OCI-LY7 (cell line): ENCODE measurements at regions not wholly inside any gene's neighbourhood (a gene's known extent, or its start where the extent isn't known, plus 50 kb on each side); places are given as distances from the start of the nearest gene placed in this dataset.

Experiments
- BruUV-seq: library from RNA; stranded (reverse); fragments of 400-500 nt; replicated peaks from 2 replicates; lab custom pipeline; 2021; lab: Mats Ljungman, UMichigan
- CTCF ChIA-PET: fragments of 300-600 bp; sonication (Branson Sonifier 250); formaldehyde crosslinking; loops from one replicate; lab custom pipeline; 2022; ENCODE audit warnings: antibody characterized with exemption; ENCODE audit not compliant: unreplicated experiment; lab: Charles Lee
- POLR2A ChIA-PET: fragments of 300-600 bp; sonication (Branson Sonifier 250); formaldehyde crosslinking; loops from one replicate; lab custom pipeline; 2022; ENCODE audit warnings: antibody characterized with exemption; lab: Charles Lee
- DNase-seq: peaks from one replicate; pipeline ENCODE4 v3.0.0-alpha.2; 2015; ENCODE audit warnings: low spot score
- H2AFZ ChIP-seq: fragments of 200-600 bp; sonication (generic), shearing (Covaris generic); 2 replicates; pipeline ENCODE4 v1.6.1; 2014; ENCODE audit warnings: mild to moderate bottlenecking, antibody characterized with exemption, low read length, moderate library complexity
- H3K27ac ChIP-seq: fragments of 200-600 bp; sonication (generic); 2 replicates; pipeline ENCODE4 v1.5.1; 2014; ENCODE audit warnings: mixed run types, low read depth, mild to moderate bottlenecking, moderate library complexity, low read length, inconsistent platforms; ENCODE audit not compliant: poor library complexity, severe bottlenecking
- H3K36me3 ChIP-seq: fragments of 200-600 bp; sonication (generic); 2 replicates; pipeline ENCODE4 v1.6.1; 2014; ENCODE audit warnings: mild to moderate bottlenecking, antibody characterized with exemption, low read length, moderate library complexity, mixed read lengths; ENCODE audit not compliant: insufficient read depth
- H3K4me1 ChIP-seq: fragments of 200-600 bp; sonication (generic); 2 replicates; pipeline ENCODE4 v1.5.1; 2014; ENCODE audit warnings: mild to moderate bottlenecking, low read length; ENCODE audit not compliant: insufficient read depth, poor library complexity, severe bottlenecking
- H3K4me2 ChIP-seq: fragments of 200-600 bp; sonication (generic); 2 replicates; pipeline ENCODE4 v1.6.1; 2014; ENCODE audit warnings: mild to moderate bottlenecking, low read length
- H3K4me3 ChIP-seq: fragments of 200-600 bp; sonication (generic); 2 replicates; pipeline ENCODE4 v1.5.1; 2014; ENCODE audit warnings: mild to moderate bottlenecking, low read depth, low read length; ENCODE audit not compliant: poor library complexity, severe bottlenecking
- H3K79me2 ChIP-seq: fragments of 200-600 bp; sonication (generic); 2 replicates; pipeline ENCODE4 v1.6.1; 2016; ENCODE audit warnings: low read depth, mild to moderate bottlenecking, low read length, moderate library complexity, mixed read lengths; ENCODE audit not compliant: insufficient read depth
- H3K9me2 ChIP-seq: fragments of 200-600 bp; sonication (generic); 2 replicates; pipeline ENCODE4 v1.6.1; 2016; ENCODE audit warnings: mild to moderate bottlenecking, low read length, mixed read lengths; ENCODE audit not compliant: insufficient read depth
- H3K9me3 ChIP-seq: fragments of 200-600 bp; sonication (generic); 2 replicates; pipeline ENCODE4 v1.6.1; 2014; ENCODE audit warnings: mild to moderate bottlenecking, mixed run types, low read length, mixed read lengths
- H4K20me1 ChIP-seq: fragments of 200-600 bp; sonication (generic); 2 replicates; pipeline ENCODE4 v1.6.1; 2014; ENCODE audit warnings: mild to moderate bottlenecking, antibody characterized with exemption, low read length, moderate library complexity, mixed read lengths; ENCODE audit not compliant: insufficient read depth
- EZH2phosphoT487 ChIP-seq: fragments of 200-600 bp; sonication (generic); IDR thresholded peaks from 2 replicates; pipeline ENCODE4 v1.6.1; 2018; ENCODE audit warnings: low read depth, borderline replicate concordance, mild to moderate bottlenecking, mixed run types, antibody characterized with exemption, low read length, moderate library complexity, mixed read lengths
- intact Hi-C: fragments of 100-400 bp; cut with micrococcal nuclease; formaldehyde crosslinking; loops from one replicate; pipeline ENCODE4 v1.10.0; 2022; ENCODE audit not compliant: unreplicated experiment
- TF ChIP-seq, protein P1 (sequence below): fragments of 200-600 bp; sonication (generic); conservative IDR thresholded peaks from 2 replicates; pipeline ENCODE4 v1.5.1; 2014; ENCODE audit warnings: mild to moderate bottlenecking, antibody characterized with exemption, low read length, moderate library complexity, mixed read lengths

DNA sequence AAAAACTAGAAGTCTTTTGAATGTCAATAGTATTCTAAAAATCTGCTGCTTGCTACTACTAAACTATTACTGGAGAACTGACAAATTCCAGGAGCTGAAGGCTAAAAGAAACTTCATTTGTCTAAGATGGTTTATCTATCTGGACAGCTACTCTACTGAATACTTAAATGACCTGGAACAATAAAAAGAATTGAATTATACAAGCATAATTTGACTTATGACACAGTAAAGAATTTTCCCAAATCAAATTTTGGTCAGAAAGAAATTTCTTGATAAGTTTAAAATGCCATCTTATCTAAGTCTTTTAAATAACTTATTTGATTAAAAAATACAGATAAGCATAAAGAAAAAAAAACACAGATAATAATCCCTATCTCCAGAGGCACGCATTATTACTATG is 80.2 kb upstream of the ITGA4 start:
- TF ChIP-seq, protein P1, sequence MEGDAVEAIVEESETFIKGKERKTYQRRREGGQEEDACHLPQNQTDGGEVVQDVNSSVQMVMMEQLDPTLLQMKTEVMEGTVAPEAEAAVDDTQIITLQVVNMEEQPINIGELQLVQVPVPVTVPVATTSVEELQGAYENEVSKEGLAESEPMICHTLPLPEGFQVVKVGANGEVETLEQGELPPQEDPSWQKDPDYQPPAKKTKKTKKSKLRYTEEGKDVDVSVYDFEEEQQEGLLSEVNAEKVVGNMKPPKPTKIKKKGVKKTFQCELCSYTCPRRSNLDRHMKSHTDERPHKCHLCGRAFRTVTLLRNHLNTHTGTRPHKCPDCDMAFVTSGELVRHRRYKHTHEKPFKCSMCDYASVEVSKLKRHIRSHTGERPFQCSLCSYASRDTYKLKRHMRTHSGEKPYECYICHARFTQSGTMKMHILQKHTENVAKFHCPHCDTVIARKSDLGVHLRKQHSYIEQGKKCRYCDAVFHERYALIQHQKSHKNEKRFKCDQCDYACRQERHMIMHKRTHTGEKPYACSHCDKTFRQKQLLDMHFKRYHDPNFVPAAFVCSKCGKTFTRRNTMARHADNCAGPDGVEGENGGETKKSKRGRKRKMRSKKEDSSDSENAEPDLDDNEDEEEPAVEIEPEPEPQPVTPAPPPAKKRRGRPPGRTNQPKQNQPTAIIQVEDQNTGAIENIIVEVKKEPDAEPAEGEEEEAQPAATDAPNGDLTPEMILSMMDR = no peak
- TF ChIP-seq EZH2phosphoT487 = no peak
- ChIA-PET POLR2A (interaction anchor here (0.6 kb wide), 2 partner anchors 24 to 36 kb away, joined by 3 to 4 read pairs; no protein-coding TSS in a partner anchor), CTCF (no interaction called here)
- DNase-seq = no peak
- Histone ChIP-seq H2AFZ (peak overlapping the region; percentile 31; the same call in 1 of the 2 replicates), H3K27ac (no peak overlapping the region), H4K20me1 (no peaks in the 10 kb centered on the region), H3K36me3 (no peaks in the 10 kb centered on the region), H3K4me3 (no peak overlapping the region), H3K79me2 (no peaks in the 10 kb centered on the region), H3K9me3 (no peaks in the 10 kb centered on the region), H3K4me1 (peaks cover 26% of the 10 kb centered on the region), H3K9me2 (no peaks in the 10 kb centered on the region), H3K4me2 (no peak overlapping the region; the same call in 1 of the 2 replicates)
- BruUV-seq = no TSS peak
- intact Hi-C loops = no loop called here

DNA sequence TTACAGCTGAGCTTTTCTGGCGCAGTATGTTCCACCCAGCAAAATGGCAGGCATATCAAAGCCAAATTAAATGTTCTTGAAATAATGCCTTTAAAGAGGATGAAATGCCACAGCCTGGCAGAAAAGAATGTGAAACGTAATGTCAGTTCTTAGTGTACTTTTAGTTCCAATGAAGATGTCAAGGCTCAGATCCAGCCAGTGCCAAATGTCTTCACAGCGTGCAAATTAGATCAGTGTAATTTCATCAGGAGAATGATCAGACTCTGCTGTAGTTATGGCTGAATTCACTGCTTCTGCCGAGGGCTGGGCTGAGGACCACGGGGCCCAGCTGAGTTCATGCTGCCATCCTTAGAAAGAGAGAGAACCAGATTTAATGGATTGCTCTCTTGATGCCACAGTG is 78.7 kb upstream of the ITGA4 start:
- intact Hi-C loops = no loop called here
- POLR2A ChIA-PET = interaction anchor here (0.5 to 1.1 kb wide), 3 partner anchors 20 to 133 kb away, joined by 3 to 4 read pairs (median 3); no protein-coding TSS in a partner anchor
- H3K4me1 ChIP-seq = peaks cover 19% of the 10 kb centered on the region

DNA sequence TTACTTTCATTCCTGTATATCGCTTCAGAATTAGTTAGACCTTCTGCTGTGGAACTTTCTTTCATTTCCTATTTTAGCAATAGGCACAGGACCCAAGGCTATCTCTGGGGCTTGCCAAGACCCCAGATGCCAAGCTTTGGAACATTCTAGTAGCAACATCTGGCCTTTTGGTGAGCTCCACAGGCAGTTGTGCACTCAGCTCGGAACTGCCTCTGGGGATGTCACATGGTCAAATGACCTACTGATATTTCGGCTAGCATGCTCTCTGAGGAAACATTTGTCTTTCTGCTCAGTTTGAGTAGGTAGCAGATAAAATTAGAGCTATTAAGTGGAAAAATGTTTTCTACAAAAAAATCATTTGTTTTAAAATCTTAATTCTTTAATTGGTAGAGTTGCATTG is 76.6 kb upstream of the ITGA4 start:
- Histone ChIP-seq H3K9me2 (no peaks in the 10 kb centered on the region), H4K20me1 (no peaks in the 10 kb centered on the region), H3K4me2 (no peak overlapping the region), H3K36me3 (no peaks in the 10 kb centered on the region; the same call in 1 of the 2 replicates), H3K4me1 (peaks cover 11% of the 10 kb centered on the region), H3K27ac (no peak overlapping the region), H3K9me3 (no peaks in the 10 kb centered on the region), H3K79me2 (no peaks in the 10 kb centered on the region), H2AFZ (no peak overlapping the region), H3K4me3 (no peak overlapping the region)
- no peak for DNase-seq
- ChIA-PET CTCF (no interaction called here), POLR2A (interaction anchor here (0.6 to 2.0 kb wide), 8 partner anchors 12 to 70 kb away, joined by 3 to 10 read pairs (median 4); no protein-coding TSS in a partner anchor)
- no TSS peak for BruUV-seq
- intact Hi-C loops = no loop called here
- TF ChIP-seq, protein P1 = no peak

More for the DNA sequence above, 78.7 kb upstream of the ITGA4 start:
- Histone ChIP-seq H3K4me3 (no peak overlapping the region), H3K4me2 (no peak overlapping the region), H3K9me3 (no peaks in the 10 kb centered on the region), H3K79me2 (no peaks in the 10 kb centered on the region), H3K27ac (no peak overlapping the region), H2AFZ (no peak overlapping the region), H4K20me1 (no peaks in the 10 kb centered on the region), H3K9me2 (no peaks in the 10 kb centered on the region), H3K36me3 (no peaks in the 10 kb centered on the region)
- DNase-seq = no peak
- CTCF ChIA-PET = no interaction called here
- no TSS peak for BruUV-seq
- no peak for TF ChIP-seq EZH2phosphoT487
- TF ChIP-seq, protein P1 = no peak
